Skin epidermis (tissue), 12 donors: ENCODE measurements at regions not wholly inside any gene's neighbourhood (a gene's known extent, or its start where the extent isn't known, plus 50 kb on each side); places are given as distances from the start of the nearest gene placed in this dataset.

Experiments used
- H3K27ac ChIP-seq, 21 experiments: fragments of 200-600 bp; sonication (generic) in 11 of 21; one replicate each; pipeline ENCODE4 v1.5.0; 2020; ENCODE audit warnings: mild to moderate bottlenecking in 3 of 21, inconsistent platforms in 2 of 21, moderate library complexity in 2 of 21
- H3K4me3 ChIP-seq, 7 experiments: fragments of 200-600 bp; sonication (generic) in 2 of 7; one replicate each; pipeline ENCODE4 v1.5.0; 2020; ENCODE audit warnings: inconsistent platforms in 2 of 7, mild to moderate bottlenecking in 2 of 7, moderate library complexity in 1 of 7

- H3K4me3 ChIP-seq: no peak overlapping the region
- no peak overlapping the region for H3K27ac ChIP-seq
Observed at GRCh38 chr6:84379142-84379541, 151.7 kb upstream of the CEP162 start.

DNA sequence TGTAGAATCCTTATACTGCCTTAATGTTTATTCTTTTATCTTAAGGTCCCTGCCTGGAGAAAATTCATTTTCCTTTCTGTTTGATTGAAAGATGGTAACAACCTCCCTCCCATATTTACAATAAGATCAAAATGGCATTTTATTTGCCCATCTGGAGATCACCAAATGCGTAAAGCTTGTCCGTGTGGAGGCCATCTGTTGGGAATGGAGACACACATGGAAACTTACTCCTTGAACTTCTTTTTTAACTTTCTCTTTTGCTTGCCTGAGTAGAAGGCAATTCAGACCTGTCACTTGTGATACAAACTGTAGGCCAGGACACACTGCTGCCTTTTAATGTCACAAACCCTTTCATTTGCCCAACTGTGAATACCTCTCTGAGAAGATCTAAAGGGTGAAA, 144.8 kb upstream of the CEP162 start:
- Histone ChIP-seq H3K4me3 (no peak overlapping the region), H3K27ac (no peak overlapping the region)

- Histone ChIP-seq H3K27ac (no peak overlapping the region), H3K4me3 (no peak overlapping the region)
Observed at GRCh38 chr6:84371681-84372080, 144.2 kb upstream of the CEP162 start.

GRCh38 chr6:84362193-84362821, 134.9 kb upstream of the CEP162 start:
- no peak overlapping the region for H3K4me3 ChIP-seq
- peak overlapping the region in 1 of 21 experiments; percentile 24 for H3K27ac ChIP-seq

- H3K4me3 ChIP-seq: no peak overlapping the region
- H3K27ac ChIP-seq: no peak overlapping the region
Observed at GRCh38 chr6:84361372-84362192, 134.1 kb upstream of the CEP162 start.

- Histone ChIP-seq H3K4me3 (no peak overlapping the region), H3K27ac (no peak overlapping the region)
Observed at GRCh38 chr6:84360039-84360438, 132.6 kb upstream of the CEP162 start.

- no peak overlapping the region for H3K27ac ChIP-seq
- H3K4me3 ChIP-seq: no peak overlapping the region
Observed at GRCh38 chr6:84358581-84358980, 131.1 kb upstream of the CEP162 start.

GRCh38 chr6:84357631-84358030, 130.2 kb upstream of the CEP162 start:
- Histone ChIP-seq H3K27ac (no peak overlapping the region), H3K4me3 (no peak overlapping the region)

DNA sequence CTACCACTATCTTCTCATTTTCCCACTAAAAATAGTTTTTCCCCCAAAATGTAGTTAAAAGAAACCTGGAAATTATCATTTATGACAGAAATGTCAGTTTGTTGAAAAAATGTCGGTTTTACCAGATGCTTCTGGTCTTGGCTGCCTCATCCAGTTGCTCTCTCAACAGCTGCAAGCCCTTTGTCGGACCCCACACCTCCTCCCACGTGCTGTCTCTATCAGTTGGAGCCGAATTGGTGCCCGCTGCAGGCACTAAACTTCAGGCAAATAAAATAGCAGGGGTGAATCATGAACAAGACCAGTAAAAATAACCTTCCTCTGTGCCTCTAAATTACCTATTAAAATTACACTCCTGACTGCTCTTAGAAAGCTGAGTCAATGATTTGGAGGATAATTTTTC, 129.5 kb upstream of the CEP162 start:
- H3K4me3 ChIP-seq: no peak overlapping the region
- no peak overlapping the region for H3K27ac ChIP-seq

DNA sequence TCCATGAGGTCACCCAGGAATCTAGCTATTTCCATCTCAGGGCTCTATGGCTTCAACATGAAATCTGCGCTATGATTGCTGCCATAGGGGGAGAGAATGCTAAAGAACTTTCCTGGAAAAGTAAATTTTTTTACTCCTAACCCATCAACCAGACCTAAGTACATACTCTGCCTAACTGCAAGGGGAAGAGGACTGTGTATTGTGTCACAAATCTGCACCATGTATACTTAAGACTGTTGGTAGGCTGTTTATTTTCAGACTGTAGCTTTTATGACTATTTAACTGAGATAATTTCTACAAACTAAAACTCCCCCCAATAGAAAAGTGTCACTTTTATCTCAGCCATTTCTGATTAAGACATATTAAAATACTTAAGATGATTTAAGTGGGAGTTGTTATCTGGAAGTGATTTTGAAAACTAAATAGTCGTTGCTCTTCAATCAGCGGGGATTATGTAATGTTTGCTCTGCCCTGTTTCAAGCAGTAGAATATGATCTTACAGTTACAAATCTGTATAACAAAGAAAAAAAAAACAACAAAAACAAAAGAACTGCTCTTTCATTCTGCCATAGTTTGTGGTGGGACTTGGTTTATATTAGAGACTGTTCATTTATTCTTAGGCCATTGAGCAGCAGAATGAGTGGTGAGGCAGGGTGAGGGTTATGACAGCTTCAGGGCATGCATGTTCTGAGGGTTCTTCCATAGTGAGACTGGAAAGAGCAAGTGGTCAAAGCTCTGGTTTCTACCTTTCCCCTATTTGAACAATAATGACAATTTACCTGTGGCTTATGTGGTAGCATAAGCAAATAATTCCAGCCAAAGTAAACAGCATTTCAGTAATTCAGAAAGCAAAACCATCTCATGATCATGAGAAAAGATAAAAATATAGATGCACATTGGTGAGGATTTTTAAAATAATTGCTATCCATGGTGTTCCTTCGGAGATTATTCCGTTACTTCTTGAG, 126.3 kb upstream of the CEP162 start:
- H3K4me3 ChIP-seq: peak overlapping the region in 1 of 7 experiments; percentile 5
- peak overlapping the region in 1 of 21 experiments; percentile 13 for H3K27ac ChIP-seq

DNA sequence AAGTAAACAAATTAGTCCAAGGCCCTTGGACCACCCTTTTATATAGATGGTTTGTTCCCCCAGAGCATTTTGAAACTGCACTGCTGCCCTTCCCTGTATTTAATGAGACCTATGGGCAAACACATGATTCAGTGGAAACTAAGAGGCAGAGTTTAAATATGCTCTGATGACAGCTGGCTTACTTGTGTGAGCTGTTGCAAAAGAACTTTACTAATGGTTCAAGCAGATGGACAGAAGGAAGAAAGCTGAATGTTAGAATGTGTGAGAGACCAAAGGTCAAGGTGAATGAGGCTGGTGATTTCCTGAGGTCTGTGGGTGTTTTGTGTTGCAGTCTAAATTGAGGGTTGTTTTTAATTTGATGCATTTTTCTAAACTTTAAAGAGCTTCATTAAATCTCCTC, 123.0 kb upstream of the CEP162 start:
- no peak overlapping the region for H3K4me3 ChIP-seq
- no peak overlapping the region for H3K27ac ChIP-seq

GRCh38 chr6:84349542-84349941, 122.1 kb upstream of the CEP162 start:
- Histone ChIP-seq H3K27ac (no peak overlapping the region), H3K4me3 (no peak overlapping the region)

- Histone ChIP-seq H3K27ac (no peak overlapping the region), H3K4me3 (no peak overlapping the region)
Observed at GRCh38 chr6:84348801-84349200, 121.4 kb upstream of the CEP162 start.

DNA sequence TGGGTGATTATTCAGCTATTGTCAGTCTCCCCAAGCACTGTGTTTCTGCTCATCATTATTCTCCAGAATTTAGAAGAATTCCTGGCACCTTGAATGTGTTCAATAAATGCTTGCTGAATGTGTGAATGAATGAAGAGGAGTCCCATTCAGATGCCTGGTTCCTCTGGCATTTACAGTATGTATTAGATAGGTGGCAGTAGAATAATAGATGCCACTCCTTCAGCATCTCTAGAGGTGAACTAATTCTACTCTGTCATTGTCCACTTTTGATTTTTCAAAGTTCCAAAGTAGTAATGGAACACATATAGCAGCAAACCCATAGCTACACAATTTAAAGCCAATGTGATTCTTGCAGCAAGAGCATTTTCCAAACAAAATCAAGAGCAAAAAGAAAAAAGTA, 118.9 kb upstream of the CEP162 start:
- Histone ChIP-seq H3K4me3 (no peak overlapping the region), H3K27ac (no peak overlapping the region)

DNA sequence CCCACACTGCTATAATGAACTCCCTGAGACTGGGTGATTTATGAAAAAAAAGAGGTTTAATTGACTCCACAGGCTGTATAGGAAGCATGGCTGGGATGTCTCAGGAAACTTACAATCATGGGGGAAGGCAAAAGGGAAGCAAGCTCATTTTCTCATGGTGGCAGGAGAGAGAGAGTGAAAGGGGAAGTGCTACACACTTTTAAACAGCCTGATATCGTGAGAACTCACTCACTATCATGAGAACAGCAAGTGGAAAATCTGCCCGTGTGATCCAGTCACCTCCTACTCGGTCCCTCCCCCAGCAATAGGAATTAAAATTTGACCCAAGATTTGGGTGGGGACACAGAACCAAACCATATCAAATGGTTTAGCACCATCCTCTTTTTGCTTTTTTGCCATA, 116.6 kb upstream of the CEP162 start:
- Histone ChIP-seq H3K27ac (no peak overlapping the region), H3K4me3 (no peak overlapping the region)

DNA sequence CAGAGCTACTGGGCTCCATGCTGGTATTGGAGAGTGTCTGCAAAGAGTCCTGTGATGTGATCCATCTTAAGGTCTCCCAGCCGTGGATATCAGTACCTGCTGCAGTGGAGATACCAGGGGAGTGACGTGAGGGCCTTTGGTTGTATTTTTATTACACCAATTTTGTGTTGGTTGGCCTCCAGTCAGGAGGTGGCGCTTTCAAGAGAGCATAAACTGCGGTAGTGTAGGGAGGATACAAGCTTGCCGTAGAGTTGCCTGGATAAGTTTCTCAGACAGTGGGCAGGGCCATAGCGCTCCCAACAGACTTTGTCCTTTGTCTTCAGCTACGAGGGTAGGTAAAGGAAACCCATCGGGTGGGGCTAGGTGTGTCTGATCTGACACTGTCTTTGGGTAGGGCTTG, 113.0 kb upstream of the CEP162 start:
- Histone ChIP-seq H3K4me3 (no peak overlapping the region), H3K27ac (no peak overlapping the region)

DNA sequence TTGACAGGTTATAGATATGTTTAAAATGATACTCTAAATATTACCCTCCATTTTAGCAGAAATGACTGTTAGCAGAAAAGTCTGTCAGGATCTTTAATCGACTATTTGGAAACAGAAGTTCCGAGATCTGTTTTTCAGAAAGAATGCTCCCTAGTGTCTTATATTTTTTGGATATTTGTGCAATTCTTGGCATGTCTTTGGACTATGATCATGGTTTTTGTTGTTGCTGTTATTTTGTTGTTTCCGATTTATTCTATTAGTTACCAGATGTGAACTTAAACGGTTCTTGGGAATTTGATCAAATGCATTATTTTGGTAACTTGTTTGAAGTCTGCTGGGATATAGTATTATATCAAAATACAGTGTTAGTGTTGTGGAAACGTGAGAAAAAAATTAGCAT, 106.4 kb upstream of the CEP162 start:
- Histone ChIP-seq H3K4me3 (no peak overlapping the region), H3K27ac (no peak overlapping the region)

- H3K4me3 ChIP-seq: no peak overlapping the region
- no peak overlapping the region for H3K27ac ChIP-seq
Observed at GRCh38 chr6:84332139-84333034, 104.9 kb upstream of the CEP162 start.

DNA sequence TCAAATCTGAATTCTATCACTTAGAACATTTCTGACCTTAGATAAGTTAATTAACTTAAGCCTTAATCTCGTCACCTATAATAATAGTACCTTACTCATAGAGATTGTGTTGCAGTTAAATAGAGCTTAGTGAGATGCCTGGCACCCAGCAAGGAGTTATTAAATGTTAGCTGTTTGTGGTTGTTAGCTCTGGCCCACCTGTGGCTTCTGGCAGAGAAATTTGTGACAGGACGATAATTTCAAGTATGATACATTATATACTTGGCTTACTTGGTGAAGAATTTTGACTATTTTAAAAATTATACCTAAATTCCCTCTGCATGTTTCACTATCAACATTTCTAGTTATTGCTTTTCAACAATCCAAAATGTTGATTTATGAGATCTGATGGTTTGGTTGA, 102.9 kb upstream of the CEP162 start:
- Histone ChIP-seq H3K27ac (no peak overlapping the region), H3K4me3 (no peak overlapping the region)
